HUES64 (cell line): ENCODE measurements at regions not wholly inside any gene's neighbourhood (a gene's known extent, or its start where the extent isn't known, plus 50 kb on each side); places are given as distances from the start of the nearest gene placed in this dataset.

ENCODE experiments used
- H3K27ac ChIP-seq: 2 replicates; pipeline ENCODE4 v1.7.0; 2013; ENCODE audit warnings: low read depth, low read length, inconsistent platforms
- H3K27me3 ChIP-seq: 2 replicates; pipeline ENCODE4 v1.6.1; 2013; ENCODE audit warnings: mild to moderate bottlenecking, low read length; ENCODE audit not compliant: insufficient read depth
- H3K36me3 ChIP-seq: 2 replicates; pipeline ENCODE4 v1.6.1; 2013; ENCODE audit warnings: mild to moderate bottlenecking, low read length; ENCODE audit not compliant: insufficient read depth
- H3K4me1 ChIP-seq: 2 replicates; pipeline ENCODE4 v1.6.1; 2013; ENCODE audit warnings: mild to moderate bottlenecking, low read length, moderate library complexity; ENCODE audit not compliant: insufficient read depth
- H3K4me3 ChIP-seq: 2 replicates; pipeline ENCODE4 v1.5.1; 2013; ENCODE audit warnings: mild to moderate bottlenecking, low read length, moderate library complexity
- H3K9ac ChIP-seq: 2 replicates; pipeline ENCODE4 v1.6.1; 2013; ENCODE audit warnings: mild to moderate bottlenecking, low read depth, low read length
- H3K9me3 ChIP-seq: 2 replicates; pipeline ENCODE4 v1.6.1; 2013; ENCODE audit warnings: low read depth, low read length; ENCODE audit not compliant: insufficient read depth
- WGBS: fragments of 150-250, 120-280 bp; methylation state at CpG from one replicate; pipeline ENCODE4 v1.1.7; 2013; ENCODE audit warnings: missing lambda C conversion rate; 5-methylcytosine and 5-hydroxymethylcytosine counted together

DNA sequence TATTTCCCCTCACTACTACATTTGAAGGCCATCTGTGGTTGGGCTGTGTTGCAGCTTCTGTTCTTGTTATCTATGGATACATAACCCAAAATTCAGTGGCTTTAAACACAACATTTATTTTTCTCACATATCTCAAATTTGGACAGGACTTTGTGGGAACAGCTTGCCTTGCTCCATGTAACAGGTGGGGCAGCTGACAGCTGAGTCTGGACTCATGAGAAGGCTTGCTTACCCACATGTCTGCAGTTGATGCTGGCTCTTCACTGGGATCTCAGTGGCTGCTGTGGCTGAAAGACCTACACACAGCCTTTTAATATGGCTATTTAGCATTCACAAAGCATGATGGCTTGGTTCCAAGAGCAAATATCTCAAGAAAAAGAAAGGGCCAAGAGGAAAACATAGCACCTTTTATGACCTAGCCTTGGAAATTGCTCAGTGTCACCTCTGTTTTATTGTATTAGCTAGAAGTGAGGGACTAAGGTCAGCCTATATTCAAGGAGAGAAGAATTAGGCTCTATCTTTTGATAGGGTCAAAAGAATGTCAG is 296.8 kb upstream of the ZNF521 start:
- Histone ChIP-seq H3K4me3 (no peak overlapping the region), H3K27me3 (no peaks in the 10 kb centered on the region), H3K9me3 (no peaks in the 10 kb centered on the region), H3K36me3 (no peaks in the 10 kb centered on the region), H3K27ac (no peak overlapping the region), H3K4me1 (peaks cover 6% of the 10 kb centered on the region; the same call in 1 of the 2 replicates), H3K9ac (no peak overlapping the region)

DNA sequence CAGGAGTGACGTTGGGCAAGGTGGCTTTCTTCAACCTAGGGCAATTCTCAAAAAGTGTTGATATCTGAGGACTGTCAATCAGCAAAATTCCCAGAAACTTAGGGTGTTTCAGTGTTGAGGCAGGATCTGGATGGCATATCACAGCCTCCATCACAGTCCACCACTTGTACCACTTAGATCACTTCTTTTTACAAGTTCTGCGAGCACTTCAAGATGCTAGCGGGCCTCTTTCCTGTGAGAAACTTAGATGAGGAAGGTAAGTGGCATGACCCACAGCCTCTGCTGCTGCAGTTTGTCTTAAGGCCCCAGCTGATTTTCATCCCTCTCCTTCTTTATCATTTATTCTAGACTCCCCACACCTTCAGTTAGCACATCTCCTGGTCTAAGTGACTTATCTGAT is 295.4 kb upstream of the ZNF521 start:
- H3K9me3 ChIP-seq = no peaks in the 10 kb centered on the region
- WGBS = 93% methylated on average over 2 of the region's 3 CpGs
- no peak overlapping the region for H3K9ac ChIP-seq
- no peaks in the 10 kb centered on the region for H3K27me3 ChIP-seq
- H3K27ac ChIP-seq = no peak overlapping the region
- H3K4me3 ChIP-seq = no peak overlapping the region
- peaks cover 6% of the 10 kb centered on the region; the same call in 1 of the 2 replicates for H3K4me1 ChIP-seq
- H3K36me3 ChIP-seq = no peaks in the 10 kb centered on the region

DNA sequence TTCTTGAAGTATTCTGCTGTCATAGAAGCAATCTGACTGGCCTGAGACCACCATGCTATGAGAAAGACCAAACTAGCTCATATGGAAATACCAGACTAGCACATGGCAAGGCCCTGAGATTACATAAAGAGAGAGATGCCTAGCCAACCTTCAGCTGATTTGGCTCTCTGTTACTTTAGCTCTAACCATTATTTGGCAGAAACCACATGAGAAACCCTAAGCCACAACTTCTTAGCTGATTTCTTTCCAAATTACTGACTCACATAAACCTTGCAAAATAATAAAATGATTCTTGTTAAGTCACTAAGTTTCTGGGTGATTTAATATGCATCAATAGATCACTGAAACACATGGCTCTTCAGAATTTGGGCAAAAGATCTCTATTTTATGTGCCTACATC is 295.0 kb upstream of the ZNF521 start:
- Histone ChIP-seq H3K9me3 (no peaks in the 10 kb centered on the region), H3K9ac (no peak overlapping the region), H3K36me3 (no peaks in the 10 kb centered on the region), H3K27me3 (no peaks in the 10 kb centered on the region), H3K4me3 (no peak overlapping the region), H3K4me1 (peaks cover 3% of the 10 kb centered on the region; the same call in 1 of the 2 replicates), H3K27ac (no peak overlapping the region)

DNA sequence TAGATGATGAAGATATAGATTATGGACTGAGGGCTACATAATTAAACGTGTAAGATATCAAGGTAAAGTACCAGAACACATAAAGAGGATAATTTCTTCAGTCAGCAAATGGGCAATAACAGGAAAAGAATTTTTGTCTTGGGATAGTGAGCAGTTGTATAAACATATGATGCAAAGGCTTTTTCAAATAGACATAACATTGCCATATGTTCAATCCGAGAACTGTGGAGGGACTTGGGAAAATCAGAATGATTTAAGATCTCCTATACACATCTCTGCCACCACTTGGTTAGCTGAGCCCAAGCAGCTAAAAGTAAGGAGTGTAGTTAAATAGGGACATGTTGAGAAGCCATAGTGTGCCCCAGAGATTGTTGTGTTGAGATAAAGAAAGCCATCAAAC is 287.6 kb upstream of the ZNF521 start:
- Histone ChIP-seq H3K27ac (no peak overlapping the region), H3K9ac (no peak overlapping the region), H3K4me3 (no peak overlapping the region), H3K9me3 (no peaks in the 10 kb centered on the region), H3K36me3 (no peaks in the 10 kb centered on the region), H3K4me1 (no peaks in the 10 kb centered on the region), H3K27me3 (no peaks in the 10 kb centered on the region)
- 100% methylated on average over 1 of the region's 2 CpGs for WGBS

DNA sequence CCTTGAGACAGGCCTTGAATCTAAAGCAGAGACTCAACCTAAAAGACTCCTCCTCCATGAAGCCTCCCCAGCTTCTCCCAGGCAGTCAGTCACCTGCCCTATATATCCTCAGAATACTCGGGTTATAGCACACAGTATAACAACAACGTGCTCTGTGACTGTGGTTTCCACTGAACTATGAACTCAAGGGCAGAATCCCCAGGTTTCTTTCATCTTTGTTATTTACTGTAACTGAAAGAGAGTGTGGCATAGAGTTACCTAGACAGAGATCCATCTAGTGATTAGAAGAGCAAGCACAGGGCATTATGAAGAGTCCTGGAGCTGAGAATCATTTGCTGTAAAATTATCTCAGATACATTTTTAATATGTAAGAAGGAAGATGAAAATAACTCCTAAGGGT is 281.6 kb upstream of the ZNF521 start:
- H3K36me3 ChIP-seq = no peaks in the 10 kb centered on the region
- no peaks in the 10 kb centered on the region for H3K9me3 ChIP-seq
- H3K27ac ChIP-seq = no peak overlapping the region
- no peak overlapping the region for H3K4me3 ChIP-seq
- H3K9ac ChIP-seq = no peak overlapping the region
- WGBS = 93% methylated on average over 2 of the region's 2 CpGs
- H3K27me3 ChIP-seq = no peaks in the 10 kb centered on the region
- H3K4me1 ChIP-seq = no peaks in the 10 kb centered on the region

DNA sequence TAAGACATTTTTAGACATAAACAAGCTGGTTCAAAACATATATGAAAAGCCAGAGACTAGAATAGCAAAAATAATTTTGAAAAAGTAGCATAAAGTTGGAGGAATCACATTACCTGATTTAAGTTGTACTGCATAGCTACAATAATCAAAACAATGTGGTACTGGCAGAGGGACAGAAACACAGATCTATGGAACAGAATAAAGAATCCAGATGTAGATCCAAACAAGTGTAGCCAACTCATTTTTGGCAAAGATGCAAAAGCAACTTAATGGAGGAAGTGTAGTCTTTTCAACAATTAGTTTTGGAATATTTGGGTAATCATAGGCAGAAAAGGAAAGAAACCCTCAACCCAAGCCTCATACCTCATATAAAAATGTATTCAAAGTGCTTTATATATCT is 278.7 kb upstream of the ZNF521 start:
- no peaks in the 10 kb centered on the region for H3K36me3 ChIP-seq
- no peak overlapping the region for H3K9ac ChIP-seq
- no peak overlapping the region for H3K4me3 ChIP-seq
- H3K4me1 ChIP-seq = no peaks in the 10 kb centered on the region
- H3K9me3 ChIP-seq = peaks cover 5% of the 10 kb centered on the region; the same call in 1 of the 2 replicates
- H3K27ac ChIP-seq = no peak overlapping the region
- H3K27me3 ChIP-seq = no peaks in the 10 kb centered on the region

DNA sequence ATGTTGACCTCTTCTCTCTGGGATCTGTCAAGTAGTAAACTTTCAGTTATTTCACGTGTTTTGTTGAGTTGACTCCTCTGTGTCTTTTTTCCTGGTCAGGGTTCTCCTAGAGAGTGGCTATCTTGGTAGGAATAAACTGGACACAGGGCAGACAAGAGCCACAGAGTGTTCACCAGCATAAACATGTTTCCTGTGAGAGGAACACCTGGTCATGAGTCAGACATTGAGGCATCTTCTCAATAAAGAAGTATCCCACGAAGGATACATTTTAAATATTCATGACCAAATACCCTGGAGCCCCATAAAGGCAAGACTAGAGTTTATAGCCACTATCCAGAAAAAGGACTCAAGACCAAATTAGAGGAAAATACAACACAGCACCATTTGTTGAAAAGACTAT is 269.7 kb upstream of the ZNF521 start:
- no peaks in the 10 kb centered on the region for H3K36me3 ChIP-seq
- no peak overlapping the region for H3K27ac ChIP-seq
- no peak overlapping the region for H3K9ac ChIP-seq
- no peaks in the 10 kb centered on the region for H3K4me1 ChIP-seq
- H3K9me3 ChIP-seq = peaks cover 8% of the 10 kb centered on the region
- no peak overlapping the region for H3K4me3 ChIP-seq
- 93% methylated on average over 2 of the region's 2 CpGs for WGBS
- no peaks in the 10 kb centered on the region for H3K27me3 ChIP-seq

DNA sequence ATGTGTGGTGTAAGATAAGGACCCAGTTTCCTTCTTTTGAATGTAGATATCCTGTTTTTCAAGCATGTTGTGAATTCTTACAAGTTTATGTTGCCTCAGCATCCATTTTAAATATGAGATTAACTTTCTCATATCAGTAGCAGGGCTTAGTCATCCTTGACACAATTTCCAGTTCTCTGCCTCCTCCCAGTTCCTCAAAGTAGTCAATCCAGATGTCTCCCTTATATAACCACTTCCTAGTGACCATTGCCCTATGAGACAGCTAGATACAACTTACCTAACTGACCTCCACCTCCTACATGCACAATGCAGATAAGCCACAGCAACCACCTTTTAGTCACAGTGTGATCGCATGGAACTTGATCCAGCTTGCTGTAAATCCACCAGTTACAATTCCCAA is 269.2 kb upstream of the ZNF521 start:
- WGBS = 98% methylated on average over 1 of the region's 1 CpG
- no peak overlapping the region for H3K27ac ChIP-seq
- H3K9me3 ChIP-seq = peaks cover 6% of the 10 kb centered on the region
- H3K36me3 ChIP-seq = no peaks in the 10 kb centered on the region
- no peak overlapping the region for H3K4me3 ChIP-seq
- no peak overlapping the region for H3K9ac ChIP-seq
- H3K27me3 ChIP-seq = no peaks in the 10 kb centered on the region
- no peaks in the 10 kb centered on the region for H3K4me1 ChIP-seq

DNA sequence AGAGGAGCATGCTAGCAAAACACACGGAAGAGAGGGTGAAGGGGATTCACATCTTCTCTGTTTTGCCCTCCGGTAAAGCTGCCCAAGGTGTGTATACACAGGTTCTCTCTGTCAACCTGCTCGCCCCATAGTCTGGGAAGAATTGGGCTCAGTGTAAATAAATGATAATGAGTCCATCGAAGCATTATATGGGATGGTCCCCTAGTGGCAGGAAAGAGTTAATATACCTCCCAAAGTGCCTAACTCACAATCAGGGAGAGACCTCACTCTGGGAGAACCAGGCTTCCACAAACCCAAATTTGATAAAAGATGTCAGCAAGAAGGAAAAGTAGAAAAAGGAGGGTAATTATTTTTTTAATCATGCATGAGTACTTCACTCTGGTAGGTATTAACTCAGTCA is 262.2 kb upstream of the ZNF521 start:
- H3K4me3 ChIP-seq = no peak overlapping the region
- WGBS = 91% methylated on average over 4 of the region's 4 CpGs
- H3K9ac ChIP-seq = no peak overlapping the region
- no peaks in the 10 kb centered on the region for H3K27me3 ChIP-seq
- H3K4me1 ChIP-seq = peaks cover 10% of the 10 kb centered on the region; the same call in 1 of the 2 replicates
- no peak overlapping the region for H3K27ac ChIP-seq
- no peaks in the 10 kb centered on the region; the same call in 1 of the 2 replicates for H3K9me3 ChIP-seq
- H3K36me3 ChIP-seq = no peaks in the 10 kb centered on the region

DNA sequence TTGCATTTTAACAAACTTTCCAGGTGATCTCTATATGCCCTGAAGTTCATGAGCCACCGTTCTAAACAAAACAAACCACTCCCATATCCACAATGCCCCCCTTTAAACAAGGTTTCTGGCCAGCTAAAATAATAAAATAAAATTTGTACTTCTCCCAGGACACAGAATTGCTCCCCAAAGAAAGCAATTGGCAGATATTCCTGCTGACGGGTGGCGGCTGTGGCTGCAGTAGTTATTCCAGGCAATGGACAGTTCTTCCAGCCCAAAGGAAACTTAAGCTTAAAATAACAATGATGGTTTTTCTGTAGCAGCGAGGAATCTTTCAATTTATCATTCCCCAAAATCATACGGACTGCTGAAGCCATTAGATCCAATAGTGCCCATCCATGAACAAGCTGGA is 260.5 kb upstream of the ZNF521 start:
- 93% methylated on average over 5 of the region's 5 CpGs for WGBS
- no peaks in the 10 kb centered on the region for H3K27me3 ChIP-seq
- no peak overlapping the region for H3K27ac ChIP-seq
- H3K4me1 ChIP-seq = peaks cover 10% of the 10 kb centered on the region; the same call in 1 of the 2 replicates
- no peaks in the 10 kb centered on the region; the same call in 1 of the 2 replicates for H3K9me3 ChIP-seq
- H3K36me3 ChIP-seq = no peaks in the 10 kb centered on the region
- no peak overlapping the region for H3K4me3 ChIP-seq
- no peak overlapping the region for H3K9ac ChIP-seq

DNA sequence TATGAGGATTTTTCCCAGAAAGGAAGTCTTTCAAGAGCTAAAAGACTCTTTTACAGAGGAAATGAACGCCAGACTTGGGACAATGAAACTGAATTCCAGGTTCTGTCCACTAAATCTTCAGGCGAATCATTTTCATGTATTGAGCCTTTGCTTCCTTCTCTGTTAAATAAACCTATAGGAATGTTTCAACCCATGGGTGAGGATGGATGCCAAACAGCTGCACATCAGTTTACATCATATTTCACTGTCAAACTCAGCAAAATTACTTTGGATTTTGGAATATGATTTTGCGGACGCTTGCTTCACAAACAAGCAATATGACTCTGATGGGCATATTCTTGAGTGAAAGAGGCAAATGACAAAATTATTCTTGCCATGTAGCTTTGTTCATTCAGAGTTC is 256.1 kb upstream of the ZNF521 start:
- no peak overlapping the region for H3K27ac ChIP-seq
- no peaks in the 10 kb centered on the region for H3K36me3 ChIP-seq
- no peaks in the 10 kb centered on the region; the same call in none of the 2 replicates for H3K4me1 ChIP-seq
- H3K9ac ChIP-seq = no peak overlapping the region
- WGBS = 89% methylated on average over 4 of the region's 4 CpGs
- H3K27me3 ChIP-seq = no peaks in the 10 kb centered on the region
- no peak overlapping the region for H3K4me3 ChIP-seq
- H3K9me3 ChIP-seq = no peaks in the 10 kb centered on the region; the same call in 1 of the 2 replicates
